Fibroblast of pulmonary artery (primary cell): ENCODE measurements at regions not wholly inside any gene's neighbourhood (a gene's known extent, or its start where the extent isn't known, plus 50 kb on each side); places are given as distances from the start of the nearest gene placed in this dataset.
"Not testable (repeated sequence)": the region's sequence is repeated elsewhere in the genome, so short reads cannot be mapped to it uniquely, and the experiment has no call there.

Source experiments
- DNase-seq: peaks from one replicate; pipeline ENCODE4 v3.0.0-alpha.2; 2010; ENCODE audit warnings: low read depth
- H3K4me3 ChIP-seq: replicated peaks from 2 replicates; pipeline ENCODE4 v1.5.1; 2011; ENCODE audit warnings: low read depth, mild to moderate bottlenecking, control low read depth, low read length, moderate library complexity
- CTCF ChIP-seq: IDR thresholded peaks from 2 replicates; pipeline ENCODE4 v1.5.1; 2011; ENCODE audit warnings: mild to moderate bottlenecking, control low read depth, low read length, inconsistent platforms; ENCODE audit errors: missing control alignments

DNA sequence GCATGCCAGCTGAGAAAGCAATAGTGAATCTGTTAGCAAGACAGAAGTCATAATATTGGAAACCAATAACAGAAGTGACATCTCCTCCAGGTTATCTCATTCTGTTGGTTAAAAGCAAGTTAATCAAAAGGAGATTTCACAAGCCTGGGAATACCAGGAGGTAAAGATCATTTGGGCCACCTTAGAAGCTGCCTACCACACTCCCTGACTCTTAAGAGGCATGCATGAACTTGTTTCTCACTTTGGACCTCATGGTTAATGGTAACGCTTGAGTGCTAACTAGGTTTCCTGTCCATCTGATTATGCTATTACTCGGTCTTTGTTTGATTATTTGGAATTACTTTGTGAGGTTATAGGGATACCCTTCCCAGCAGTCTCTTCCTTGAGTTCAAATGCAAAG is 650.8 kb upstream of the SGO1 start:
- no peak overlapping the region for H3K4me3 ChIP-seq
- no peak for DNase-seq
- TF ChIP-seq CTCF, result no peak

DNA sequence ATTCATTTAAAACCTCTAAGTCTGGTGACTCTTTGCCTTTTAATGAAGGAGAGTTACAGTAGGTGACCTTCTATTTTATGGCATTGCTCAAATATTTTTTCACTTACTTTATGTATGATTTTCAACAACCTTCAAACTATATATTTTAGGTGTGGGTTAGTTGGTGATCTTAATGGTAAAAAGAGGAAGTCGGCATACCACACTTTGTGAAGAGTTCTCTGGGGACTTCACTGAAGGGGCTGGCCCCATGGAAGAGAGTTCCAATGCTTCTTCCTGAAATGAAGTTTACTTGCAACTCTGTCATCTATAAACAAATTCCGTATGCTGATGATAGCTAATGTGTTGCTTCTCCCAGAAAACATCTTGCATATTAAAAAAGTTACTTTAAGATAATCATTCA is 647.0 kb upstream of the SGO1 start:
- no peak overlapping the region for H3K4me3 ChIP-seq
- DNase-seq, result no peak
- TF ChIP-seq CTCF, result no peak

GRCh38 chr3:20822251-20822650 is 636.2 kb upstream of the SGO1 start:
- DNase-seq, result no peak
- TF ChIP-seq CTCF, result no peak

DNA sequence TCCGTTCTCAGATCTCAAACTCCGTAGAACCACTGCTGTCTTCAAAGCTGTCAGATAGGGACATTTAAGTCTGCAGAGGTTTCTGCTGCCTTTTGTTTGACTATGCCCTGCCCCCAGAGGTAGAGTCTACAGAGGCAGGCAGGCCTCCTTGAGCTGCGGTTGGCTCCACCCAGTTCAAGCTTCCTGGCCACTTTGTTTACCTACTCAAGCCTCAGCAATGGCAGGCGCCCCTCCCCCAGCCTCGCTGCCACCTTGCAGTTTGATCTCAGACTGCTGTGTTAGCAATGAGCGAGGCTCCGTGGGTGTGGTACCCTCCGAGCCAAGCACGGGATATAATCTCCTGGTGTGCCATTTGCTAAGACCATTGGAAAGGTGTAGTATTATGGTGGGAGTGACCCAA is 634.9 kb upstream of the SGO1 start:
- not testable (repeated sequence) for DNase-seq, H3K4me3 ChIP-seq

More at GRCh38 chr3:20822251-20822650, 636.2 kb upstream of the SGO1 start:
- H3K4me3 ChIP-seq, result no peak overlapping the region

GRCh38 chr3:20811631-20812030 is 625.6 kb upstream of the SGO1 start:
- no peak overlapping the region for H3K4me3 ChIP-seq
- no peak for DNase-seq
- TF ChIP-seq CTCF, result no peak

- TF ChIP-seq CTCF, result no peak
- H3K4me3 ChIP-seq, result no peak overlapping the region
- DNase-seq, result no peak
These were observed 625.0 kb upstream of the SGO1 start for GRCh38 chr3:20811006-20811405.

DNA sequence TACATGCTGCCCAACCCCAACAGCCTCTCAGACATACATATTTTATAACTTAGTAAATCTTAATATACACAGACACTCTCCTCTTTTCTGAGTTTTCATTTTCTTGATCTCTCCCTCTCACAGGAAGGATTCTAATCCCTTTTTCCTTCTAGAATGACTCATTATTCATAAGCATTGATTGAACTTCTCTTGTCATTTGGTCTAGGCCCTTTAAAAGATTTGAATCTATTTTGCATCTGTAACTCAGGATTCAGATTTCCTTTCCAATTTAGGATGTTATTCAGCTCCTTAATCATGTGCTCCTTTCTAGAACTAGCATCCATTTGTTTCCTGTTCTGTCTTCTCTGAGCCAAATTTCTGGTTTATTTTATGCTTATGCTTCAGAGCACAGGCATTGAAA is 624.5 kb upstream of the SGO1 start:
- DNase-seq, result no peak
- no peak overlapping the region for H3K4me3 ChIP-seq
- TF ChIP-seq CTCF, result no peak

GRCh38 chr3:20809356-20809755 is 623.4 kb upstream of the SGO1 start:
- DNase-seq, result no peak
- no peak for TF ChIP-seq CTCF
- H3K4me3 ChIP-seq, result no peak overlapping the region
